Pancreas (tissue), 10 donors: ENCODE measurements at regions not wholly inside any gene's neighbourhood (a gene's known extent, or its start where the extent isn't known, plus 50 kb on each side); places are given as distances from the start of the nearest gene placed in this dataset.
A peak's percentile ranks its signal among the peaks of the same experiment; 100 is the strongest.

Source experiments
- ATAC-seq, 4 donors: fragments of 200-7000 bp; cut with Tn5 transposase; one replicate each; pipeline versions ENCODE4 v1.8.0 to v1.9.1; 2020; ENCODE audit warnings: mild to moderate bottlenecking in 4 of 4, moderate library complexity in 4 of 4
- DNase-seq, 6 donors: peaks; one replicate each; pipeline ENCODE4 v3.0.0-alpha.2; 2020
- FAIRE-seq: peaks from 2 replicates; lab custom pipeline; 2012; peaks lifted over from hg19 to GRCh38; lab: Jason Lieb, UNC
- H3K27ac ChIP-seq, 4 donors: fragments of 200-600 bp; sonication (generic); 1 replicate in 3 of 4; 2 replicates in 1 of 4; pipeline versions ENCODE4 v1.5.0 to v1.8.0; 2020
- H3K27me3 ChIP-seq, 4 donors: fragments of 200-600 bp; one replicate each; pipeline ENCODE4 v1.8.0; 2021
- H3K36me3 ChIP-seq, 3 donors: fragments of 200-600 bp; sonication (generic) in 1 of 3; one replicate each; pipeline versions ENCODE4 v1.5.0 to v1.8.0; 2020 to 2021
- H3K4me1 ChIP-seq, 3 donors: fragments of 200-600 bp; one replicate each; pipeline ENCODE4 v1.8.0; 2021
- H3K4me3 ChIP-seq, 4 donors: fragments of 200-600 bp; sonication (generic) in 2 of 4; one replicate each; pipeline versions ENCODE4 v1.5.0 to v1.8.0; 2020 to 2021
- H3K9me3 ChIP-seq, 4 donors: fragments of 200-600 bp; one replicate each; pipeline ENCODE4 v1.8.0; 2021
- CTCF ChIP-seq, 4 donors: fragments of 200-600 bp; sonication (generic) in 3 of 4; IDR thresholded peaks; one replicate each; pipeline versions ENCODE4 v1.5.0 to v1.8.0; 2021; ENCODE audit warnings: antibody characterized with exemption in 4 of 4
- WGBS, 2 donors: extraction: QIAGEN DNeasy Blood & Tissue Kit; methylation state at CpG; one replicate each; pipeline ENCODE4 v1.1.7; 2013; 5-methylcytosine and 5-hydroxymethylcytosine counted together
- intact Hi-C, 3 donors: fragments of 100-400 bp; cut with DNase I; formaldehyde crosslinking; loops; one replicate each; pipeline versions ENCODE4 v1.11.1 to v1.14.2; 2022
- donor health status: healthy with polysubstance abuse.
- donor health status: DM: no; HTN: no; CAD: no; lungs with moderate emphysema.
- donor health status: DM: no; HTN: no; CAD: no.
- donor health status: control.
- donor health status: control.
- donor health status: Bipolar disorder and iron deficiency.
- donor health status: DM: yes; HTN: yes; CAD: no.
- donor health status: DM: no; HTN: no; CAD: no.
- donor health status: DM: no; HTN: no; CAD: no.
- donor health status: DM: yes; HTN: yes; CAD: no.

GRCh38 chr9:89844075-89844474 lies 239.3 kb downstream of the GADD45G start:
- H3K27ac ChIP-seq, result peak overlapping the region in 1 of 4 donors; percentile 9
- intact Hi-C loops, result no loop called here
- 91 to 95% methylated on average over 5 of the region's 5 CpGs for WGBS, 2 donors
- H3K27me3 ChIP-seq, result no peaks in the 10 kb centered on the region
- H3K36me3 ChIP-seq, result no peaks in the 10 kb centered on the region
- H3K9me3 ChIP-seq, result no peaks in the 10 kb centered on the region
- no peak overlapping the region for H3K4me3 ChIP-seq
- DNase-seq (no peak), ATAC-seq (peak in 1 of 4 donors; percentile 20), FAIRE-seq (no peak)
- no peak for TF ChIP-seq CTCF (IDR thresholded peaks at IDR 0.05)
- peaks cover 0 to 14% (median 0%) of the 10 kb centered on the region in 3 donors for H3K4me1 ChIP-seq

- FAIRE-seq (no peak), ATAC-seq (peak in 3 of 4 donors; percentile 33 to 70 (median 64)), DNase-seq (no peak)
- Histone ChIP-seq H3K4me3 (no peak overlapping the region), H3K27me3 (no peaks in the 10 kb centered on the region), H3K4me1 (peaks cover 0 to 14% (median 0%) of the 10 kb centered on the region in 3 donors), H3K36me3 (no peaks in the 10 kb centered on the region), H3K27ac (peak overlapping the region in 1 of 4 donors; percentile 9), H3K9me3 (no peaks in the 10 kb centered on the region)
- TF ChIP-seq CTCF (IDR thresholded peaks at IDR 0.05), result no peak
- 64 to 79% methylated on average over 6 of the region's 6 CpGs for WGBS, 2 donors
- intact Hi-C loops, result no loop called here
These were observed 239.7 kb downstream of the GADD45G start for GRCh38 chr9:89844535-89844934.

- H3K27me3 ChIP-seq, result no peaks in the 10 kb centered on the region
- intact Hi-C loops, result no loop called here
- FAIRE-seq, result no peak
- H3K4me3 ChIP-seq, result no peak overlapping the region
- 75 to 77% methylated on average over 3 of the region's 3 CpGs for WGBS, 2 donors
- TF ChIP-seq CTCF (IDR thresholded peaks at IDR 0.05), result no peak
- no peak for ATAC-seq
- no peak overlapping the region for H3K27ac ChIP-seq
- no peaks in the 10 kb centered on the region for H3K36me3 ChIP-seq
- DNase-seq, result no peak
- no peaks in the 10 kb centered on the region for H3K9me3 ChIP-seq
- H3K4me1 ChIP-seq, result peaks cover 0 to 14% (median 0%) of the 10 kb centered on the region in 3 donors
These were observed 240.5 kb downstream of the GADD45G start for GRCh38 chr9:89845321-89845720.

GRCh38 chr9:89845862-89846261 lies 241.1 kb downstream of the GADD45G start:
- Histone ChIP-seq H3K4me3 (no peak overlapping the region), H3K27me3 (no peaks in the 10 kb centered on the region), H3K4me1 (peaks cover 0 to 14% (median 0%) of the 10 kb centered on the region in 3 donors), H3K36me3 (no peaks in the 10 kb centered on the region), H3K27ac (no peak overlapping the region), H3K9me3 (no peaks in the 10 kb centered on the region)
- FAIRE-seq, result no peak
- ATAC-seq, result no peak
- peak in 1 of 6 donors; percentile 29 for DNase-seq
- WGBS, 2 donors, result 86 to 88% methylated on average over 9 of the region's 9 CpGs
- TF ChIP-seq CTCF (IDR thresholded peaks at IDR 0.05), result no peak
- intact Hi-C loops, result no loop called here
